Endothelial cell of hepatic sinusoid (primary cell): ENCODE measurements at regions not wholly inside any gene's neighbourhood (a gene's known extent, or its start where the extent isn't known, plus 50 kb on each side); places are given as distances from the start of the nearest gene placed in this dataset.

Source experiments
- in situ Hi-C: cut with HindIII; loops from 2 replicates; pipeline ENCODE4 v1.10.0; 2017; ENCODE audit warnings: low sequenced_read_pairs

GRCh38 chr12:81963026-81963425 lies 203.9 kb upstream of the PPFIA2 start:
- in situ Hi-C loops, result no loop called here

GRCh38 chr12:81962126-81962856 lies 203.1 kb upstream of the PPFIA2 start:
- in situ Hi-C loops, result no loop called here

- in situ Hi-C loops, result no loop called here
Observed at GRCh38 chr12:81958406-81958805, 199.3 kb upstream of the PPFIA2 start.

GRCh38 chr12:81957631-81958030 lies 198.5 kb upstream of the PPFIA2 start:
- in situ Hi-C loops, result no loop called here

- in situ Hi-C loops, result no loop called here
Observed at GRCh38 chr12:81956468-81956860, 197.3 kb upstream of the PPFIA2 start.

- in situ Hi-C loops, result no loop called here
Observed at GRCh38 chr12:81953541-81953940, 194.4 kb upstream of the PPFIA2 start.

GRCh38 chr12:81950871-81951270 lies 191.7 kb upstream of the PPFIA2 start:
- in situ Hi-C loops, result no loop called here

GRCh38 chr12:81949841-81950308 lies 190.7 kb upstream of the PPFIA2 start:
- in situ Hi-C loops, result no loop called here

GRCh38 chr12:81949416-81949815 lies 190.3 kb upstream of the PPFIA2 start:
- in situ Hi-C loops, result no loop called here

- in situ Hi-C loops, result no loop called here
Observed at GRCh38 chr12:81944886-81945285, 185.7 kb upstream of the PPFIA2 start.

GRCh38 chr12:81942594-81942993 lies 183.4 kb upstream of the PPFIA2 start:
- in situ Hi-C loops, result no loop called here

- in situ Hi-C loops, result no loop called here
Observed at GRCh38 chr12:81930037-81930436, 170.9 kb upstream of the PPFIA2 start.

- in situ Hi-C loops, result no loop called here
Observed at GRCh38 chr12:81896771-81897170, 137.6 kb upstream of the PPFIA2 start.

- in situ Hi-C loops, result no loop called here
Observed at GRCh38 chr12:81888961-81889360, 129.8 kb upstream of the PPFIA2 start.

GRCh38 chr12:81888106-81888740 lies 129.1 kb upstream of the PPFIA2 start:
- in situ Hi-C loops, result no loop called here

GRCh38 chr12:81874586-81874985 lies 115.4 kb upstream of the PPFIA2 start:
- in situ Hi-C loops, result no loop called here

- in situ Hi-C loops, result no loop called here
Observed at GRCh38 chr12:81874166-81874565, 115.0 kb upstream of the PPFIA2 start.

- in situ Hi-C loops, result no loop called here
Observed at GRCh38 chr12:81872400-81872799, 113.2 kb upstream of the PPFIA2 start.

- in situ Hi-C loops, result no loop called here
Observed at GRCh38 chr12:81866081-81866480, 106.9 kb upstream of the PPFIA2 start.

GRCh38 chr12:81863406-81863805 lies 104.3 kb upstream of the PPFIA2 start:
- in situ Hi-C loops, result no loop called here

GRCh38 chr12:81859521-81859920 lies 100.4 kb upstream of the PPFIA2 start:
- in situ Hi-C loops, result no loop called here

- in situ Hi-C loops, result no loop called here
Observed at GRCh38 chr12:81843599-81843998, 84.4 kb upstream of the PPFIA2 start.

- in situ Hi-C loops, result no loop called here
Observed at GRCh38 chr12:81835783-81836182, 76.6 kb upstream of the PPFIA2 start.
